ENCODE measurements at regions not wholly inside any gene's neighbourhood (a gene's known extent, or its start where the extent isn't known, plus 50 kb on each side); places are given as distances from the start of the nearest gene placed in this dataset.

DNA sequence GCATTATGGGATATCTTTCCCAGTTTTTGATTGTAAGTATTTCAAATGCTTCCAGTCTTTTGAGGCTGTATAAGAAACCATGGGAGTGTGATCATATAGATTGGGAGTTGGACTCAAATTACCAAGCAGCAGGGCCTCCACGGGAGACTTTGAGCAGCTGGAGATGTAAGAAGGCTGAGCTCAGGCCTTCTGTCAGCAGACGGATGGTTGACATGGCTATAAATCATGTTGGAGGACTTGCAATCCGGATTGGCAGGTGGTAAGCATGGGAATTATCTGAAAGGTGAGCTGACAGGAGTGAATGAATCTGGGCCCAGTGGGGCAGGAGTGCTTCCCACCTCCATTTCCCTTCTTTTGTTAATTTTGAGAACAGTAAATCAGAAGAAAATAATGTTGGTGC, 83.2 kb upstream of the PPM1J start:
- TF ChIP-seq, protein P1, sequence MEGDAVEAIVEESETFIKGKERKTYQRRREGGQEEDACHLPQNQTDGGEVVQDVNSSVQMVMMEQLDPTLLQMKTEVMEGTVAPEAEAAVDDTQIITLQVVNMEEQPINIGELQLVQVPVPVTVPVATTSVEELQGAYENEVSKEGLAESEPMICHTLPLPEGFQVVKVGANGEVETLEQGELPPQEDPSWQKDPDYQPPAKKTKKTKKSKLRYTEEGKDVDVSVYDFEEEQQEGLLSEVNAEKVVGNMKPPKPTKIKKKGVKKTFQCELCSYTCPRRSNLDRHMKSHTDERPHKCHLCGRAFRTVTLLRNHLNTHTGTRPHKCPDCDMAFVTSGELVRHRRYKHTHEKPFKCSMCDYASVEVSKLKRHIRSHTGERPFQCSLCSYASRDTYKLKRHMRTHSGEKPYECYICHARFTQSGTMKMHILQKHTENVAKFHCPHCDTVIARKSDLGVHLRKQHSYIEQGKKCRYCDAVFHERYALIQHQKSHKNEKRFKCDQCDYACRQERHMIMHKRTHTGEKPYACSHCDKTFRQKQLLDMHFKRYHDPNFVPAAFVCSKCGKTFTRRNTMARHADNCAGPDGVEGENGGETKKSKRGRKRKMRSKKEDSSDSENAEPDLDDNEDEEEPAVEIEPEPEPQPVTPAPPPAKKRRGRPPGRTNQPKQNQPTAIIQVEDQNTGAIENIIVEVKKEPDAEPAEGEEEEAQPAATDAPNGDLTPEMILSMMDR (IDR thresholded peaks at IDR 0.05) = no peak

DNA sequence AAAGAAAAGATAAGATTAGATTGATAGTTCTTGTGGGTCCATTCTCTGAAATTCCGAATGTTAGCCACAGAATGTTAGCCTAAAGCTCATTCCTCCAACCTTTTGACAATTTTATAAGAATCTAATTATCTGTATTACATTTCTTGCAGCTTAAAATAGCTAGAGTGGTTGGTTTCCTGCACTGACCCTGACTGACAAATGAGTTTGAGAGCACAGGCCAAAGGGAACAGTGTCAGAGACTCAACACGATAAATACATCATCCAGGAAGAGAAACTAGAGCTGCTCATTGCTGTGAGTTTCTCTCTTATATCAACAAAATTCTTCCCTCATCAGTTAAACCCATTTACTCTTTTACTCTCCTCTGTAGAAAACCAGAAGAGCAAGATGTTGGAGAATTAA, 82.1 kb upstream of the PPM1J start:
- TF ChIP-seq, protein P1 (IDR thresholded peaks at IDR 0.05) = no peak

DNA sequence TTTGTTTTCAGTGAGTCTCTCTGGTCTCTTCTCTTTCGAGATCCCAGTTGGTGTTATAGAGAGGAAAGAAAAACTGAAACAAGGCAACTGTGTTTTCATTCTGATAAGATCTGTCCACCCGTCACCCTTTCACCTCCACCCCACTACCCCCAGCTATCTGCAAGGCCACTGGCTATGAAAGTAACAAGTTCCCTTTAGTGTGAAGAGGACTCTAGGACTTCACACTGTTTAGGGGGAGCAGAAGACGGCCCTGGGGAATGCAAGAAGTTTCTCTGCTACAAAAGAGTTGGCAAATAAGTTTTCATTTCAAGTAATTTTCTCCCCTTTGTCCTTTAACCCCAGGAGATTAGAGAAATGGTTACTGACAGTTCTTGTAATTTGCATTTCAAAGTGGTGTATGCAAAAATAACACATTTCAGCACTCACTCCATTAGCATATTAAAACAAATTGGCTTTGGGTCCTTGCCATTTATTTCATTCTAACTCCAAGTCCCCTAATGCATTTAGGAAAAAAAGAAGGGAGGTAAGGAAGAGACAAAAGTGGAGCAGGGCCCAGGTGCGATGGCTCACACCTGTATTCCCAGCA, 79.6 kb upstream of the PPM1J start:
- TF ChIP-seq, protein P1 (IDR thresholded peaks at IDR 0.05) = no peak

DNA sequence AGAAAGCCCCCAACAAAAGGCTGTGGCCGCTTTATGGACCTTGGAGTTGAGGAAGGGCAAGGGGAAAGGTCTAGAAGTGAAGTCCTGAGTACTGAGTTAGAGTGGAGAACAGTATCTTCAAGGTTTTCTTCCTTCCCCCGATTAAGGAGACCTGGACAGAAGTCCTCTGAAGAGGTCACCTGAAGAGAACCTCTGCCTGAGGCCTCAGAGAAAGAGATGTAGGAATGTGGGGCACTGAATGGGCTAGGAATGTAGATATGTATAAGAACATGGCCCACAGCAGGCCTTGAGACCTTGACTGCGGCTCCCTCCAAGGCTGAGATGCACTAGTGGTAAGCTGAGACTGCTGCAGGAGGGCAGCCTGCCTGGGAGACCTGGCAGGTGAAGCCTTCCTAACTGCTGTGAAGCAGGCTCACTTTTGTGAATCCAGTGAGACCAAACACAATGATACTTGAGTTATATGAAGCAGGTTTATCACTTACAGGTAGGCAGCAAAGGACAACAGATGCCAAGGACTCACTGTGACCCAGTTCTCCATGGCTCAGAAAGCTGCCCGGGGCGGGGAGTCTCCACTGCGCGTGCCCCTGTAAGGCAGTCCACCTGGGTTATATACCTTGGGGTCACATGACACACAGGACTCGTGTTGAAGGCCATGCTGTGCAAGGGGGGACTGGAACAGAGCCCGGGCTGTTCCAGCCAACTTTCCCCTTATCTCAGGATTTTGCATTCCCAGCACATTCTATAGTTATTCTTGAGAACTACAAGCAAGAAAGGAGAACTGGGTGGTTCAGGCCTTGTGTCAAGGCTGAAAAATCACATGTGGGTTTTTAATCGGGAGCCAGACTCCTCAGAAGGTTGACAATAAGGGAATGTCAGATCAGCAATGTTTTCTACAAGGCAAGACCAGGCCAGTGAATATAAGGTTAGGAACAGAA, 78.8 kb upstream of the PPM1J start:
- TF ChIP-seq, protein P1 (IDR thresholded peaks at IDR 0.05) = no peak

DNA sequence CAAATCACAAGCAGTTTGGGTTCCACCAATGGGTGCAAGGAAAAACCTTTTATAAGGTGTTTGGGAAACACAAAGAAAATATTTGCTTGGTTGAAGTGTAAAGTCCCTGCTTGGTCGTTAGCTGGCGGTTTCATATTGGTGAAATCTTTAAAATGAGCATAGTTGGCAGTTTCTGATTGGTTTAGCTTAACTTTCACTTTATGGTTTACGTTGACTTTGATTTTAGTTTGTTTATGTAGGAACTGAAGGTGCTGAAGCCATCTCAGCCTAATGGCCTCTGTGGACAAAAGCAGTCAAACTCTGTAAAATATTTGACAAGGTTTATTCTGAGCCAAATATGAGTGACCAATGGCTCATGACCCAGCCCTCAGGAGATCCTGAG, 76.6 kb upstream of the PPM1J start:
- TF ChIP-seq, protein P1 (IDR thresholded peaks at IDR 0.05) = no peak

DNA sequence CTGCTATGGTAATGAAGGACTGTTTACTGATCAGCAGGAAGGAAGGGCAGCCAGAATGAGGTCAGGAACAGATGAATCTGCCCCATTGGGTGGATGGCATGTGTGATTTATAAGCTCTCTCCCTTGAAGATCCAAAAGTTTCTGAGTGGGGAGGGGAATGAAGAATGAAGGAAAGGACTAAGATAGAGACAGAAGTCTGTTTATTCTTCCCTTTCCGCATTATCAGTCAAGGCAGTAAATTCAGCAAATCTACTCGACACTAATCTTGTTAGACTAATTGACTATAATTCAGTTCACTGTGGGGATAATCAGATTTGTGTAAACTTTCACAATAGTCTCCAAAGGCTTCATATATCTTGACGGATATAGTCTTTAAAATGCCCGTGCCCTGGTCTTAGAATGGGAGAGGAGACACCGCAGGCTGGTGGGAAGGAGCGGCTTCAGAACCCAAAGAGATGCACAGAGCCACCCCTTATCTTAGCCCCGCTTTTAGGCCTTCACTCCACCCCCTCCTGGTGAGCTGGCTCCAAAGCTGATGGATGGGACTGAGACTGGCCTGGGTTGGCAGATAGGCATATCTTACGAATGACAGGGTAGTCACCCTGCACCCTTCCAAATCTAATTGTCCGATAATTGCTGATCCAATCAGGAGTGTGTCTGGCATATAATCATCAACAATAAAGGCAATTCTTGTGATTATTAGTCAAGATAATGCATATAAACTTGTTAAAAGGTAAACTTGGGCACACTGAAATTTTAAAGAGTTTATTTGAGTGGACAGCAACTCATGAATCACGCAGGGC, 76.0 kb upstream of the PPM1J start:
- TF ChIP-seq, protein P1 (IDR thresholded peaks at IDR 0.05) = no peak

DNA sequence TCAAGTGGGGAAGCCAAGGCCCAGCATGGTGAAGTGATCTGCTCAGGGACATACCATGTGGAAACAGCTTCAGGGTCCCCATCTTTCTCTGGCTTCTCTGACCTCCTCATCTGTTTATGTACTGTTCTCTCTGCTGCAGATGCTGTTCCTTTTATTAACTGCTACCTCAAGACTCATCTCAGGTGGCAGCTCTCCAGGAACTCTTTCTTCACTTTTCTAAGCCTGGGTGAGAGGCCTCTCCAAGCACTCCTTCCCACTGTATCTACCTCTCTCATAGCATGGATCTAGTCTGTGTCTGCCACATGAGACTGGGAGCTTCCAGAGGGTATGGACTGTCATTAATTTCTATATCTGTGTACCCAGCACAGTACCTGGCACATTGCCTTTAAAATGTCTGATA, 73.4 kb upstream of the PPM1J start:
- TF ChIP-seq, protein P1 (IDR thresholded peaks at IDR 0.05) = no peak

Measured in LNCAP (cell line).